Osteocyte (in vitro differentiated cells): ENCODE measurements at regions not wholly inside any gene's neighbourhood (a gene's known extent, or its start where the extent isn't known, plus 50 kb on each side); places are given as distances from the start of the nearest gene placed in this dataset.
"Not testable (repeated sequence)": the region's sequence is repeated elsewhere in the genome, so short reads cannot be mapped to it uniquely, and the experiment has no call there.

Experiments used
- DNase-seq: peaks from one replicate; pipeline ENCODE4 v3.0.0; 2021; ENCODE audit warnings: mixed read lengths; ENCODE audit not compliant: unreplicated experiment; ENCODE audit errors: extremely low spot score
- H3K27ac Mint-ChIP-seq: one replicate; pipeline ENCODE4 v1.8.0; 2021; ENCODE audit warnings: mild to moderate bottlenecking, mixed read lengths; ENCODE audit not compliant: unreplicated experiment
- H3K27me3 Mint-ChIP-seq: one replicate; pipeline ENCODE4 v1.8.0; 2021; ENCODE audit warnings: mixed read lengths; ENCODE audit not compliant: unreplicated experiment
- H3K36me3 Mint-ChIP-seq: one replicate; pipeline ENCODE4 v1.8.0; 2021; ENCODE audit warnings: mixed read lengths; ENCODE audit not compliant: unreplicated experiment
- H3K4me1 Mint-ChIP-seq: one replicate; pipeline ENCODE4 v1.8.0; 2021; ENCODE audit warnings: mixed read lengths; ENCODE audit not compliant: unreplicated experiment
- H3K4me3 Mint-ChIP-seq: one replicate; pipeline ENCODE4 v1.8.0; 2021; ENCODE audit warnings: mild to moderate bottlenecking, moderate library complexity, mixed read lengths; ENCODE audit not compliant: unreplicated experiment
- H3K9me3 Mint-ChIP-seq: one replicate; pipeline ENCODE4 v1.8.0; 2021; ENCODE audit warnings: mixed read lengths; ENCODE audit not compliant: unreplicated experiment

DNA sequence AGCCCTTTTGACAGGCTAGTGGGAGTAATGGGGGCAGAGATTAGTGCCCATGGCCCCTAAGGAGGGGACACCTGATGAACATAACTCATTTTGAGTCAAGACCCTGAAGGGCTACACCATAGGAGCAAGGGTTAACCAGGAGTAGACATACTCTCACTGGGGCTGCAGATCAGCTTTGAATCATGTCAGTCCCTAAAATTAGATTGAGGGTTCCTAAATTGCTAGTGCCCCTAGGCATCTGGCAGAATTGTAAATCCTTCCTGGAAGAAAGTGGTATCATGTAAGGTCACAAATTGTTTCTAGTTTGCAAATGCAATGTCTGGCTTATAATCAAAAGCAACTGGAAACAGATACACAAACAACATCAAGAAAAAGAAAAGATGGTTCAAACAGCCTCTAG lies 52.1 kb upstream of the LRRC37A2 start:
- not testable (repeated sequence) for H3K4me1 Mint-ChIP-seq, H3K27ac Mint-ChIP-seq, DNase-seq, H3K4me3 Mint-ChIP-seq, H3K36me3 Mint-ChIP-seq, H3K9me3 Mint-ChIP-seq, H3K27me3 Mint-ChIP-seq

DNA sequence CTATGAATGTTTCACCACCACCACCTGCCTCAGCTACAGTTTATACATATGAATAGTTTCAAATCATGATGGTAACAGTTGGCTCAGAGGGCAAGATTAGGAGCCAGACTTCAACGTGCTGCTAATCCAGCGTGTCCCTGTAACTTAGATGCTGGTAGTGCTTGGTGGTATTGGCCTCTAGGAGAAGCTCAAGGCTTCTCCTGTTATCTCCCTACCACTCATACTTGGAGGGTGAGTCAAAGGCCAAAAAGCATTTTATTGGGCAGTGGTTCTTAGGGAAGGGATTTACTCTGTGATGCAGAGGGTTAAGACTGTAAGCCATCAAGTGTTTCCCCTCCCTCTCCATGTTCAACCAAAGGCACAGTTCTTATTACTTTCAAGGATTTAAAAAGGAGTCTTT lies 57.2 kb upstream of the LRRC37A2 start:
- H3K9me3 Mint-ChIP-seq, DNase-seq: not testable (repeated sequence)

DNA sequence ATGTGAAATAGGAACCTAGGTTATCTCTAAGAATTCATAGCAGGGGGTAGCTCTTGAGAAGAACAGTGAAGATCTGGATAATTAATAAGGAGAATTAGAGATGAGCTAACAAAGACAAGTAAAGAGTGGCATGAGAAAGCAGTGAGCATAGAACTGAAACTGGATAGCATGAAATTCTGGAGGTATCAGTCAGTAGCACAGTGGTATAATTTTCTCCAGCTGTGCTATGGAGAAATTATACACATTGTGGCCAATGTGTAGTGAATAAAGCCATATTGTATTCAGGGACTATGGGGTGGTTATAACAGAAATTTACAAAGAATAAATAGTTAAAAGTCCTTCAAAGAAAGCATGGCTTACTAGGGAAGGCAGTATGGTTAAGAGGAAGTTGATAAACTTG lies 57.7 kb upstream of the LRRC37A2 start:
- not testable (repeated sequence) for DNase-seq, H3K27me3 Mint-ChIP-seq, H3K27ac Mint-ChIP-seq, H3K9me3 Mint-ChIP-seq, H3K4me1 Mint-ChIP-seq, H3K36me3 Mint-ChIP-seq, H3K4me3 Mint-ChIP-seq

More for the DNA sequence above, 57.2 kb upstream of the LRRC37A2 start:
- H3K4me1 Mint-ChIP-seq, H3K27me3 Mint-ChIP-seq, H3K4me3 Mint-ChIP-seq, H3K36me3 Mint-ChIP-seq, H3K27ac Mint-ChIP-seq: not testable (repeated sequence)

DNA sequence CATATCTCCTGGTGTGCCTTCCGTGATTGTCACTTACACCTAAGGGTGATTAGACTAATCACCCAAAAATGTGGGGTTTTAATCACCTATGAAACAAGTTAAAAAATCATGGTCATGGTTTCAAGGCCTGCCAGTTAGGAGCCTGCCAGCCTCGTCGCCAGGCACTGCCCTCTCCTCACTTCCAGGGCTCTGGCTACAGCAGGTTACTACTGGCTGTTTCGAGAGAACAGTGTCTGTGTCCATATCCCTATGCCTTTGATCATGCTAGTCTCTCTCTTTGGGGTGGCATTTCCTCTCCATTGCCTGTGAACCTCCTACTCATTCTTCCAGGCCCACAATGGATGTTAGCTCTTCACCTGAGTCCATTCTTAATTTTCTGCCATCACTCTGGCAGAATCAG lies 59.2 kb upstream of the LRRC37A2 start:
- not testable (repeated sequence) for DNase-seq, H3K27ac Mint-ChIP-seq, H3K4me1 Mint-ChIP-seq, H3K36me3 Mint-ChIP-seq, H3K27me3 Mint-ChIP-seq, H3K4me3 Mint-ChIP-seq, H3K9me3 Mint-ChIP-seq

DNA sequence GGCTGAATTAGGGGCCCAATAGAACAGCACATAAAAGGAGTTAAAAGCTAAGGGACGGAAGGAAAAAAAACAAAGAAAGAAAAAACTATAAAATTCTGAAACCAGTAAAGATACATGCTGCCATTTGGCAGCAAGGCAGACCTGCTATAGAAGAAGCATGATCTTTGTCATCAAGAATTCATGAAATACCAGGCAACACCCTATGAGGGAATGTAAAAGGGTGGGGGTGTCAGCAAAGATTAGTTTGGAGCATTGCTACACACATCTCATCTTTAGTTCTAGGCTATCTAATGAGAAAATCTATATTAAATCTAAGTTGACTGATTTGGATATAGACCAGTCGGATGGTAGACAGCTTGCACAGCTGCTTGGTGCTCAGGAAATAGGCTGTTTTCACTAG lies 66.4 kb upstream of the LRRC37A2 start:
- not testable (repeated sequence) for H3K36me3 Mint-ChIP-seq, H3K27ac Mint-ChIP-seq, H3K27me3 Mint-ChIP-seq, H3K4me1 Mint-ChIP-seq, H3K4me3 Mint-ChIP-seq, H3K9me3 Mint-ChIP-seq, DNase-seq

DNA sequence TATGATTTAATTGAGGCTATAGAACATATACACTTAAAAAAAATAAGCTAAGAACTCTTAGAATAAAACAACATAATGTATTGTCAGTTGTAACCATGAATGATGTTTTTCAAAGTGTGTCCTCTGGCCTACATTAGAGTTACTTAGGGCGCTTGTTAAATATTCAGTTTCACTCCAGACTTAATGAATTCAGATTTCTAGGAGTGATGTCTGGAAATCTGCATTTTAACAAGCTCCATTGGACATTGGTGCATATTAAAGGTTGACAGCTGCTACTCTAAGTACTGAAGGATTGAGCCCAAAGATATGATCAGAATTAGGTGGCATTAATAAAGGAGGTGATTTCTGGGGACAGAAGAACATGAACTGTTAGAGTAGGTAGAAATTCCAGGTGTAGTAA lies 66.9 kb upstream of the LRRC37A2 start:
- H3K36me3 Mint-ChIP-seq, H3K4me3 Mint-ChIP-seq, H3K4me1 Mint-ChIP-seq, H3K27ac Mint-ChIP-seq, H3K27me3 Mint-ChIP-seq, DNase-seq, H3K9me3 Mint-ChIP-seq: not testable (repeated sequence)

DNA sequence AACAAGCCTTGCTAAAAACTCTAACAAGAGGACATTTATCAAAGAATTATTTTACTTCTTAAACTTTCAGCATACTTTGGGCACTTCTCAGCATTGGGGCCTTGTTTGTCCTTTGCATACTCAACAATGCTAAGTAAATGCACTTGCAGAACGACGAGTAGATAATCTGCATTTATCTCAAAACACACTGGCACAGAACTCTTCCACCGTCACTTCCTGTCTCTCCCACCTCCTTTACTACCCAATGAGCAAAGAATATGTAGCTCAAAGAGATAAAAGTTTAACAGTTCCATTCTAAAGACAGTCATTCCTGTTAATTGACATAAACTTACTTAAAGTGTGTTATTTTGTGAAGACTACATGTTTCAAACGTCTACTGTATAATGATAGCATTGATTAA lies 70.1 kb upstream of the LRRC37A2 start:
- not testable (repeated sequence) for DNase-seq, H3K36me3 Mint-ChIP-seq, H3K4me1 Mint-ChIP-seq, H3K4me3 Mint-ChIP-seq, H3K9me3 Mint-ChIP-seq, H3K27ac Mint-ChIP-seq, H3K27me3 Mint-ChIP-seq

DNA sequence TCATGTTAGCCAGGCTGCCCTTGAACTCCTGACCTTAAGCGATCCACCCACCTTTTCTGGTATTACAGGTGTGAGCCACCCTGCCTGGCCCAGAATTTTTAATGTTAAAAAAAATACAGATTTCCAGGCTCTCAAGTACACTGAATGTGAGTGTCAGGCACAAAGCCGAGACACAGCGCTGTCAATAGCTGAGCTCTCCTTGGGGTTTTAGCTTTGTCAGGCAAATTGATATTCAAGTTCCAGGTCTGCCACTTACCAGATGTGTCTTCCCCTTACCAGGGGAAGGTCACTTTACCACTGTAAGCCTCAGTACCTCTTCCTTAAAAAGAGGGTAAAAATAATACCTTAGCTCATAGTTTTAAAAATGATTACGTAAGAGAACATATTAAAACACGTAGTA lies 71.6 kb upstream of the LRRC37A2 start:
- H3K4me3 Mint-ChIP-seq, H3K9me3 Mint-ChIP-seq, H3K36me3 Mint-ChIP-seq, H3K4me1 Mint-ChIP-seq, H3K27ac Mint-ChIP-seq, H3K27me3 Mint-ChIP-seq, DNase-seq: not testable (repeated sequence)

DNA sequence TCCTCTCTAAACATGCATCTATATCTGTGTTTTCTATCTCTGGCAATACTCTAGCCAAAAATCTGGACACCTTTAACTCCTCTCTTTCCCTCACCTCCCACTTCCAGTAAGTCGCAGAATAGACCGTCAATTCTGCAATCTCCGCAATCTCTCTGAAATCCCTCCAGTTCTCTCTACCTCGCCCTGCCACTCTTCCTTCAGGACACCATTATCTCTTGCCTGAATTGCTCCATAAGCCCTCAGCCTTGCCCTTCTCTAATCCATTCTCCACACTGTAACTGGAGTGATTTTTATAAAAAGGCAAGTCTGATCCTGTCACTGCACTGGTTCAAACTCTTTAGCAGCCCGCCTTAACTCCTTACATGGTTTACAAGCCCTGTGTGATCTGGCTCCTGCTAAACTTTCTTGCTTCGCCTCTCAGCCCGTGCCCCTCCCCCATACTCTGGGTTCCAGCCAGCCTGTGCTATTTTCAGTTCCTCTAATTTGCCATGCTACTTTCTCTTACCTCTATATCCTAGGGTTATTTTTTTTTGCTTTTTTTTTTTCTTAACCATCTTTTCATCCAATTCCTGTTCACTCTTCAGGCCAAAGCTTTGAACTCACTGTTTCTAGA lies 73.0 kb upstream of the ARL17B start:
- H3K9me3 Mint-ChIP-seq, H3K4me3 Mint-ChIP-seq, H3K27me3 Mint-ChIP-seq, H3K27ac Mint-ChIP-seq, H3K36me3 Mint-ChIP-seq, DNase-seq, H3K4me1 Mint-ChIP-seq: not testable (repeated sequence)

DNA sequence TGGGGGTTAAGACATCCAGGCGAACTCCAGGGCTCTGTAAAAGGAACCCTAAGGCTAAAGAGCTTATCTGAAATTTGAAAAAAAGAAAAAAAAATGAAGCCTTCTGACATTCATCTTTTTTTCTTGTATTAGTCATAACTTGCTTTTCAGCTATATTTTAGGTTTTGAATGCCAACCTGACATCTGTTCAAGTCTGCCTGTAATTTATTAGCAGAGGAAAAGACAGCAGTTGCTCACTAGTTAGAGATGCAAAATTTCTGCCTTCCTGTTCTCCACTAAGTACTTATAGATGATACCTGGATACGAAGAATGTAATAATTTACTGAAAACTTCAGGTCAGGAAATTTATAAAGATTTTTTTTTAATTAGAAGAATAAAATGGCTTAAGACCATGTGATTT lies 68.7 kb upstream of the ARL17B start:
- not testable (repeated sequence) for H3K9me3 Mint-ChIP-seq, H3K27ac Mint-ChIP-seq, H3K27me3 Mint-ChIP-seq, H3K4me3 Mint-ChIP-seq, DNase-seq, H3K4me1 Mint-ChIP-seq, H3K36me3 Mint-ChIP-seq

DNA sequence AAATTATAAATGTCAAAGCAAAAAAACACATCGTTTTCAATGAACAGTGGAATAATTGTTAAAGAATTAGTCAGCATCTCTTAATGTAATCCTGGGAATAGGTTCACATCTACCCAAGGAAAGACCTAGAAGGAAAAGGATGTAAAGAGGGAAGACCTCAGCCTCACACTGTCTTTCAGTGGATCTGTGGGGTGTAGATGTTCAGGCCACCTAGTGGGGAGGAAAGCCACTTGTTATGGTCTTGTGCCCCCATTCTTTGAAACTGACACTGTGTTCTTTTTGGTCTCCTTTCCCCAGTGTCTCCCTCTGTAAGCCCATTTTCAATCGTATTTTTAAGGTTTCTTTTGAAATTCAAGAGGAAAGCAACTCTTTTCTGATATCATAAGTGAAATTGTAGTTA lies 68.1 kb upstream of the ARL17B start:
- H3K27me3 Mint-ChIP-seq, H3K4me1 Mint-ChIP-seq, H3K27ac Mint-ChIP-seq, H3K36me3 Mint-ChIP-seq, H3K9me3 Mint-ChIP-seq, H3K4me3 Mint-ChIP-seq, DNase-seq: not testable (repeated sequence)
